Colonic mucosa (tissue), 4 donors: ENCODE measurements at regions not wholly inside any gene's neighbourhood (a gene's known extent, or its start where the extent isn't known, plus 50 kb on each side); places are given as distances from the start of the nearest gene placed in this dataset.

Experiments
- DNase-seq: peaks from one replicate; pipeline ENCODE4 v3.0.0-alpha.2; 2020
- H3K27ac ChIP-seq: fragments of 200-600 bp; one replicate; pipeline ENCODE4 v1.8.0; 2021
- H3K27me3 ChIP-seq: fragments of 200-600 bp; one replicate; pipeline ENCODE4 v1.8.0; 2021
- H3K36me3 ChIP-seq: fragments of 200-600 bp; one replicate; pipeline ENCODE4 v1.8.0; 2021
- H3K4me1 ChIP-seq: fragments of 200-600 bp; one replicate; pipeline ENCODE4 v1.8.0; 2021; ENCODE audit warnings: mild to moderate bottlenecking
- H3K4me3 ChIP-seq: fragments of 200-600 bp; one replicate; pipeline ENCODE4 v1.8.0; 2021
- H3K9ac ChIP-seq, 2 donors: one replicate each; pipeline ENCODE4 v1.7.0; 2013; ENCODE audit warnings: control low read depth in 2 of 2, low read depth in 2 of 2, low read length in 2 of 2
- H3K9me3 ChIP-seq: fragments of 200-600 bp; one replicate; pipeline ENCODE4 v1.8.0; 2021
- intact Hi-C: fragments of 100-400 bp; cut with DNase I; formaldehyde crosslinking; loops from one replicate; pipeline ENCODE4 v1.14.1; 2022
- TF ChIP-seq, protein P1 (sequence below): fragments of 200-600 bp; IDR thresholded peaks from one replicate; pipeline ENCODE4 v1.8.0; 2022; ENCODE audit warnings: antibody characterized with exemption, mild to moderate bottlenecking
- donor health status: healthy.
- donor health status: DM: no; HTN: no; CAD: no.
- donor health status: DM: no; HTN: no; CAD: no.

- no peak overlapping the region for H3K27ac ChIP-seq
These were observed 59.0 kb upstream of the FGGY start for GRCh38 chr1:59237900-59238299.

DNA sequence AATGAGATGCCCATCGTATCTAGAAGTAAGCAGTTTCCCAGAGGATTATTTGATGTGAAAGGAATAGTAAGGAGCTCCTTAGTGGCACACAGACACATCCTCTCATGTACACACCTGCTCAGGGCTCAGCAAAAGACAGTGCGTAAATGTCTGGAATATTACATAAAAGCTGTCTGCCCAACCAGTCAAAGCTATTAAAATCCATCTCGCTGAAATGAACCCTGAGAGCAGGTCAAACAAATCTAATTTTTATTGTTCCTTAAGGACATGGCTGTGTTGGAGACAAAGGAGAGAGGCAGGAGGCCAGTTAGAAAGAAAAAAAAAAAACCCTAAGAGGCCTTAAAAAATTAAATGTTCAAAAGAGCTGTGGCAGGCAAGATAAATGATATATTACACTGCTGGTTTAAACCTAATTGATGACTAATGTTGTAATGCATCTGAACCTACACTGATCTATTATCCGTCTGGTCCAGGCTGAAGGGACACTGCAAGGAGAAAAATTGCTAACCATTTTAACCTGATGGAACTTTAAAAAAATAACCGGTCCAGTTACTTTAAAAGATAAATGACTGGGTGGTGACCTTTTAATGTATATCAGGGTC is 58.5 kb upstream of the FGGY start:
- TF ChIP-seq, protein P1, sequence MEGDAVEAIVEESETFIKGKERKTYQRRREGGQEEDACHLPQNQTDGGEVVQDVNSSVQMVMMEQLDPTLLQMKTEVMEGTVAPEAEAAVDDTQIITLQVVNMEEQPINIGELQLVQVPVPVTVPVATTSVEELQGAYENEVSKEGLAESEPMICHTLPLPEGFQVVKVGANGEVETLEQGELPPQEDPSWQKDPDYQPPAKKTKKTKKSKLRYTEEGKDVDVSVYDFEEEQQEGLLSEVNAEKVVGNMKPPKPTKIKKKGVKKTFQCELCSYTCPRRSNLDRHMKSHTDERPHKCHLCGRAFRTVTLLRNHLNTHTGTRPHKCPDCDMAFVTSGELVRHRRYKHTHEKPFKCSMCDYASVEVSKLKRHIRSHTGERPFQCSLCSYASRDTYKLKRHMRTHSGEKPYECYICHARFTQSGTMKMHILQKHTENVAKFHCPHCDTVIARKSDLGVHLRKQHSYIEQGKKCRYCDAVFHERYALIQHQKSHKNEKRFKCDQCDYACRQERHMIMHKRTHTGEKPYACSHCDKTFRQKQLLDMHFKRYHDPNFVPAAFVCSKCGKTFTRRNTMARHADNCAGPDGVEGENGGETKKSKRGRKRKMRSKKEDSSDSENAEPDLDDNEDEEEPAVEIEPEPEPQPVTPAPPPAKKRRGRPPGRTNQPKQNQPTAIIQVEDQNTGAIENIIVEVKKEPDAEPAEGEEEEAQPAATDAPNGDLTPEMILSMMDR, result no peak
- no peaks in the 10 kb centered on the region for H3K27me3 ChIP-seq
- H3K4me3 ChIP-seq, result no peak overlapping the region
- intact Hi-C loops, result no loop called here
- H3K27ac ChIP-seq, result no peak overlapping the region
- no peaks in the 10 kb centered on the region for H3K36me3 ChIP-seq
- no peak overlapping the region for H3K9ac ChIP-seq
- no peaks in the 10 kb centered on the region for H3K4me1 ChIP-seq
- DNase-seq, result no peak
- no peaks in the 10 kb centered on the region for H3K9me3 ChIP-seq

More at GRCh38 chr1:59237900-59238299, 59.0 kb upstream of the FGGY start:
- TF ChIP-seq, protein P1, result no peak
- intact Hi-C loops, result no loop called here
- H3K27me3 ChIP-seq, result no peaks in the 10 kb centered on the region
- no peak overlapping the region for H3K4me3 ChIP-seq
- H3K9me3 ChIP-seq, result no peaks in the 10 kb centered on the region
- H3K9ac ChIP-seq, result no peak overlapping the region
- no peaks in the 10 kb centered on the region for H3K36me3 ChIP-seq
- no peaks in the 10 kb centered on the region for H3K4me1 ChIP-seq
- no peak for DNase-seq

GRCh38 chr1:59238993-59239392 is 57.9 kb upstream of the FGGY start:
- TF ChIP-seq, protein P1, result no peak
- no peak for DNase-seq
- Histone ChIP-seq H3K27me3 (no peaks in the 10 kb centered on the region), H3K27ac (no peak overlapping the region), H3K36me3 (no peaks in the 10 kb centered on the region), H3K9ac (no peak overlapping the region), H3K4me3 (no peak overlapping the region), H3K9me3 (no peaks in the 10 kb centered on the region), H3K4me1 (no peaks in the 10 kb centered on the region)
- intact Hi-C loops, result no loop called here

- no peak for DNase-seq
- TF ChIP-seq, protein P1, result no peak
- intact Hi-C loops, result no loop called here
- Histone ChIP-seq H3K9ac (no peak overlapping the region), H3K4me3 (no peak overlapping the region), H3K4me1 (no peaks in the 10 kb centered on the region), H3K27ac (no peak overlapping the region), H3K36me3 (no peaks in the 10 kb centered on the region), H3K9me3 (no peaks in the 10 kb centered on the region), H3K27me3 (no peaks in the 10 kb centered on the region)
These were observed 55.0 kb upstream of the FGGY start for GRCh38 chr1:59241909-59242308.

GRCh38 chr1:59242370-59242769 is 54.5 kb upstream of the FGGY start:
- H3K9ac ChIP-seq, result no peak overlapping the region
- no peaks in the 10 kb centered on the region for H3K27me3 ChIP-seq
- no peak for DNase-seq
- TF ChIP-seq, protein P1, result no peak
- H3K4me3 ChIP-seq, result no peak overlapping the region
- no peak overlapping the region for H3K27ac ChIP-seq
- H3K4me1 ChIP-seq, result no peaks in the 10 kb centered on the region
- H3K36me3 ChIP-seq, result no peaks in the 10 kb centered on the region
- intact Hi-C loops, result no loop called here
- no peaks in the 10 kb centered on the region for H3K9me3 ChIP-seq
